ENCODE measurements at regions not wholly inside any gene's neighbourhood (a gene's known extent, or its start where the extent isn't known, plus 50 kb on each side); places are given as distances from the start of the nearest gene placed in this dataset.

- ATAC-seq (peak; percentile 73), DNase-seq (peak; percentile 77 to 85)
- intact Hi-C loops (cut with DNase I, micrococcal nuclease): no loop called here
These were observed 311.4 kb downstream of the SEC14L1 start for GRCh38 chr17:77451894-77452852.

GRCh38 chr17:77453613-77454241 is 313.0 kb downstream of the SEC14L1 start:
- intact Hi-C loops (cut with DNase I, micrococcal nuclease): no loop called here
- DNase-seq: peak; percentile 62 to 82
- peak; percentile 46 for ATAC-seq

GRCh38 chr17:77454242-77455095 is 313.7 kb downstream of the SEC14L1 start:
- ATAC-seq: no peak
- intact Hi-C loops (cut with DNase I, micrococcal nuclease): no loop called here
- no peak for DNase-seq

- no peak for DNase-seq
- no peak for ATAC-seq
- intact Hi-C loops (cut with DNase I, micrococcal nuclease): no loop called here
These were observed 314.5 kb downstream of the SEC14L1 start for GRCh38 chr17:77455111-77455890.

GRCh38 chr17:77455891-77456260 is 315.1 kb downstream of the SEC14L1 start:
- no peak for DNase-seq
- intact Hi-C loops (cut with DNase I, micrococcal nuclease): no loop called here

GRCh38 chr17:77456271-77456950 is 315.6 kb downstream of the SEC14L1 start:
- intact Hi-C loops (cut with DNase I, micrococcal nuclease): no loop called here
- ATAC-seq: no peak
- DNase-seq: no peak

More at GRCh38 chr17:77455891-77456260, 315.1 kb downstream of the SEC14L1 start:
- ATAC-seq: no peak

GRCh38 chr17:77456951-77457548 is 316.3 kb downstream of the SEC14L1 start:
- intact Hi-C loops (cut with DNase I, micrococcal nuclease): no loop called here
- ATAC-seq: no peak
- DNase-seq: no peak

- intact Hi-C loops (cut with DNase I, micrococcal nuclease): no loop called here
- DNase-seq: no peak
- ATAC-seq: no peak
These were observed 316.9 kb downstream of the SEC14L1 start for GRCh38 chr17:77457572-77458201.

- ATAC-seq: no peak
- no peak for DNase-seq
- intact Hi-C loops (cut with DNase I, micrococcal nuclease): no loop called here
These were observed 317.6 kb downstream of the SEC14L1 start for GRCh38 chr17:77458202-77459017.

GRCh38 chr17:77459018-77459755 is 318.4 kb downstream of the SEC14L1 start:
- DNase-seq: no peak
- no peak for ATAC-seq
- intact Hi-C loops (cut with DNase I, micrococcal nuclease): no loop called here

- intact Hi-C loops (cut with DNase I, micrococcal nuclease): no loop called here
- ATAC-seq (peak; percentile 63), DNase-seq (no peak)
These were observed 319.8 kb downstream of the SEC14L1 start for GRCh38 chr17:77460514-77461046.

GRCh38 chr17:77461277-77462057 is 320.7 kb downstream of the SEC14L1 start:
- no peak for DNase-seq
- peak; percentile 23 for ATAC-seq

GRCh38 chr17:77462090-77462489 is 321.3 kb downstream of the SEC14L1 start:
- intact Hi-C loops (cut with DNase I, micrococcal nuclease): no loop called here
- ATAC-seq (no peak), DNase-seq (no peak)

More at GRCh38 chr17:77461277-77462057, 320.7 kb downstream of the SEC14L1 start:
- intact Hi-C loops (cut with DNase I, micrococcal nuclease): no loop called here

GRCh38 chr17:77462553-77463497 is 322.1 kb downstream of the SEC14L1 start:
- no peak for DNase-seq
- intact Hi-C loops (cut with DNase I, micrococcal nuclease): no loop called here
- ATAC-seq: no peak
